OCI-LY7 (cell line): ENCODE measurements at regions not wholly inside any gene's neighbourhood (a gene's known extent, or its start where the extent isn't known, plus 50 kb on each side); places are given as distances from the start of the nearest gene placed in this dataset.

ENCODE experiments used
- BruUV-seq: library from RNA; stranded (reverse); fragments of 400-500 nt; replicated peaks from 2 replicates; lab custom pipeline; 2021; lab: Mats Ljungman, UMichigan
- CTCF ChIA-PET: fragments of 300-600 bp; sonication (Branson Sonifier 250); formaldehyde crosslinking; loops from one replicate; lab custom pipeline; 2022; ENCODE audit warnings: antibody characterized with exemption; ENCODE audit not compliant: unreplicated experiment; lab: Charles Lee
- POLR2A ChIA-PET: fragments of 300-600 bp; sonication (Branson Sonifier 250); formaldehyde crosslinking; loops from one replicate; lab custom pipeline; 2022; ENCODE audit warnings: antibody characterized with exemption; lab: Charles Lee
- DNase-seq: peaks from one replicate; pipeline ENCODE4 v3.0.0-alpha.2; 2015; ENCODE audit warnings: low spot score
- H2AFZ ChIP-seq: fragments of 200-600 bp; sonication (generic), shearing (Covaris generic); 2 replicates; pipeline ENCODE4 v1.6.1; 2014; ENCODE audit warnings: mild to moderate bottlenecking, antibody characterized with exemption, low read length, moderate library complexity
- H3K27ac ChIP-seq: fragments of 200-600 bp; sonication (generic); 2 replicates; pipeline ENCODE4 v1.5.1; 2014; ENCODE audit warnings: mixed run types, low read depth, mild to moderate bottlenecking, moderate library complexity, low read length, inconsistent platforms; ENCODE audit not compliant: poor library complexity, severe bottlenecking
- H3K36me3 ChIP-seq: fragments of 200-600 bp; sonication (generic); 2 replicates; pipeline ENCODE4 v1.6.1; 2014; ENCODE audit warnings: mild to moderate bottlenecking, antibody characterized with exemption, low read length, moderate library complexity, mixed read lengths; ENCODE audit not compliant: insufficient read depth
- H3K4me1 ChIP-seq: fragments of 200-600 bp; sonication (generic); 2 replicates; pipeline ENCODE4 v1.5.1; 2014; ENCODE audit warnings: mild to moderate bottlenecking, low read length; ENCODE audit not compliant: insufficient read depth, poor library complexity, severe bottlenecking
- H3K4me2 ChIP-seq: fragments of 200-600 bp; sonication (generic); 2 replicates; pipeline ENCODE4 v1.6.1; 2014; ENCODE audit warnings: mild to moderate bottlenecking, low read length
- H3K4me3 ChIP-seq: fragments of 200-600 bp; sonication (generic); 2 replicates; pipeline ENCODE4 v1.5.1; 2014; ENCODE audit warnings: mild to moderate bottlenecking, low read depth, low read length; ENCODE audit not compliant: poor library complexity, severe bottlenecking
- H3K79me2 ChIP-seq: fragments of 200-600 bp; sonication (generic); 2 replicates; pipeline ENCODE4 v1.6.1; 2016; ENCODE audit warnings: low read depth, mild to moderate bottlenecking, low read length, moderate library complexity, mixed read lengths; ENCODE audit not compliant: insufficient read depth
- H3K9me2 ChIP-seq: fragments of 200-600 bp; sonication (generic); 2 replicates; pipeline ENCODE4 v1.6.1; 2016; ENCODE audit warnings: mild to moderate bottlenecking, low read length, mixed read lengths; ENCODE audit not compliant: insufficient read depth
- H3K9me3 ChIP-seq: fragments of 200-600 bp; sonication (generic); 2 replicates; pipeline ENCODE4 v1.6.1; 2014; ENCODE audit warnings: mild to moderate bottlenecking, mixed run types, low read length, mixed read lengths
- H4K20me1 ChIP-seq: fragments of 200-600 bp; sonication (generic); 2 replicates; pipeline ENCODE4 v1.6.1; 2014; ENCODE audit warnings: mild to moderate bottlenecking, antibody characterized with exemption, low read length, moderate library complexity, mixed read lengths; ENCODE audit not compliant: insufficient read depth
- CTCF ChIP-seq: fragments of 200-600 bp; sonication (generic); conservative IDR thresholded peaks from 2 replicates; pipeline ENCODE4 v1.5.1; 2014; ENCODE audit warnings: mild to moderate bottlenecking, antibody characterized with exemption, low read length, moderate library complexity, mixed read lengths
- EZH2phosphoT487 ChIP-seq: fragments of 200-600 bp; sonication (generic); IDR thresholded peaks from 2 replicates; pipeline ENCODE4 v1.6.1; 2018; ENCODE audit warnings: low read depth, borderline replicate concordance, mild to moderate bottlenecking, mixed run types, antibody characterized with exemption, low read length, moderate library complexity, mixed read lengths
- intact Hi-C: fragments of 100-400 bp; cut with micrococcal nuclease; formaldehyde crosslinking; loops from one replicate; pipeline ENCODE4 v1.10.0; 2022; ENCODE audit not compliant: unreplicated experiment

GRCh38 chr20:40156600-40157317 lies 532.3 kb downstream of the MAFB start:
- no peak overlapping the region for H3K4me3 ChIP-seq
- no peaks in the 10 kb centered on the region for H3K36me3 ChIP-seq
- H2AFZ ChIP-seq: no peak overlapping the region
- no peak overlapping the region for H3K27ac ChIP-seq
- no peaks in the 10 kb centered on the region for H3K79me2 ChIP-seq
- H3K9me3 ChIP-seq: no peaks in the 10 kb centered on the region
- no peak overlapping the region for H3K4me2 ChIP-seq
- no peaks in the 10 kb centered on the region for H4K20me1 ChIP-seq
- ChIA-PET CTCF (no interaction called here), POLR2A (no interaction called here)
- H3K9me2 ChIP-seq: no peaks in the 10 kb centered on the region
- no peaks in the 10 kb centered on the region for H3K4me1 ChIP-seq
- intact Hi-C loops: no loop called here
- BruUV-seq: no TSS peak
- TF ChIP-seq CTCF: no peak
- no peak for TF ChIP-seq EZH2phosphoT487
- DNase-seq: no peak

- no TSS peak for BruUV-seq
- Histone ChIP-seq H3K9me2 (no peaks in the 10 kb centered on the region), H3K27ac (no peak overlapping the region), H3K79me2 (no peaks in the 10 kb centered on the region), H3K4me1 (no peaks in the 10 kb centered on the region), H3K4me3 (no peak overlapping the region), H3K9me3 (no peaks in the 10 kb centered on the region), H3K36me3 (no peaks in the 10 kb centered on the region), H4K20me1 (no peaks in the 10 kb centered on the region), H3K4me2 (no peak overlapping the region), H2AFZ (no peak overlapping the region)
- CTCF ChIA-PET: no interaction called here
- TF ChIP-seq EZH2phosphoT487 (no peak), CTCF (no peak)
- POLR2A ChIA-PET: no interaction called here
- DNase-seq: no peak
- intact Hi-C loops: no loop called here
Measured at GRCh38 chr20:40154514-40154913, 534.5 kb downstream of the MAFB start.

GRCh38 chr20:40148886-40149285 lies 540.1 kb downstream of the MAFB start:
- Histone ChIP-seq H3K27ac (no peak overlapping the region), H3K79me2 (no peaks in the 10 kb centered on the region), H3K36me3 (no peaks in the 10 kb centered on the region), H3K9me3 (no peaks in the 10 kb centered on the region), H3K4me1 (no peaks in the 10 kb centered on the region), H2AFZ (no peak overlapping the region), H3K9me2 (no peaks in the 10 kb centered on the region), H4K20me1 (no peaks in the 10 kb centered on the region), H3K4me2 (no peak overlapping the region), H3K4me3 (no peak overlapping the region)
- CTCF ChIA-PET: no interaction called here
- no TSS peak for BruUV-seq
- no peak for DNase-seq
- TF ChIP-seq CTCF (no peak), EZH2phosphoT487 (no peak)
- POLR2A ChIA-PET: no interaction called here
- intact Hi-C loops: no loop called here
